ENCODE measurements at regions not wholly inside any gene's neighbourhood (a gene's known extent, or its start where the extent isn't known, plus 50 kb on each side); places are given as distances from the start of the nearest gene placed in this dataset.

GRCh38 chr9:88689509-88690298, 154.7 kb downstream of the NXNL2 start:
- no peak for TF ChIP-seq CTCF (IDR thresholded peaks at IDR 0.05)
- no peak for TF ChIP-seq POLR2A (IDR thresholded peaks at IDR 0.05)

Measured in body of pancreas (tissue), 4 donors.